Sigmoid colon (tissue), 6 donors: ENCODE measurements at regions not wholly inside any gene's neighbourhood (a gene's known extent, or its start where the extent isn't known, plus 50 kb on each side); places are given as distances from the start of the nearest gene placed in this dataset.
A peak's percentile ranks its signal among the peaks of the same experiment; 100 is the strongest.
"Not testable (repeated sequence)": the region's sequence is repeated elsewhere in the genome, so short reads cannot be mapped to it uniquely, and the experiment has no call there.

ENCODE experiments used
- DNase-seq: peaks from one replicate; pipeline ENCODE4 v3.0.0-alpha.2; 2019
- H3K27ac ChIP-seq, 4 donors: fragments of 200-600 bp; sonication (generic); one replicate each; pipeline ENCODE4 v1.5.1; 2016 to 2019; ENCODE audit warnings: mild to moderate bottlenecking in 1 of 4
- H3K27me3 ChIP-seq, 3 donors: fragments of 200-600 bp; sonication (generic); one replicate each; pipeline ENCODE4 v1.5.1; 2019; ENCODE audit warnings: mild to moderate bottlenecking in 1 of 3
- H3K36me3 ChIP-seq, 4 donors: fragments of 200-600 bp; sonication (generic); one replicate each; pipeline ENCODE4 v1.5.1; 2016 to 2019
- H3K4me1 ChIP-seq, 4 donors: fragments of 200-600 bp; sonication (generic); one replicate each; pipeline ENCODE4 v1.5.1; 2017 to 2019
- H3K4me3 ChIP-seq, 4 donors: fragments of 200-600 bp; sonication (generic); one replicate each; pipeline ENCODE4 v1.5.1; 2017 to 2019; ENCODE audit warnings: mild to moderate bottlenecking in 2 of 4, moderate library complexity in 1 of 4
- H3K9me3 ChIP-seq, 4 donors: fragments of 200-600 bp in 3 of 4; sonication (generic) in 3 of 4; one replicate each; pipeline versions ENCODE4 v1.5.1 to v1.6.1; 2013 to 2019
- WGBS, 2 donors: extraction: QIAGEN DNeasy Blood & Tissue Kit; methylation state at CpG; one replicate each; pipeline ENCODE4 v1.1.7; 2013; 5-methylcytosine and 5-hydroxymethylcytosine counted together
- intact Hi-C: fragments of 100-400 bp; cut with DNase I; formaldehyde crosslinking; loops from one replicate; pipeline ENCODE4 v1.15.1; 2023
- donor health status: healthy with polysubstance abuse.
- donor health status: healthy.

DNA sequence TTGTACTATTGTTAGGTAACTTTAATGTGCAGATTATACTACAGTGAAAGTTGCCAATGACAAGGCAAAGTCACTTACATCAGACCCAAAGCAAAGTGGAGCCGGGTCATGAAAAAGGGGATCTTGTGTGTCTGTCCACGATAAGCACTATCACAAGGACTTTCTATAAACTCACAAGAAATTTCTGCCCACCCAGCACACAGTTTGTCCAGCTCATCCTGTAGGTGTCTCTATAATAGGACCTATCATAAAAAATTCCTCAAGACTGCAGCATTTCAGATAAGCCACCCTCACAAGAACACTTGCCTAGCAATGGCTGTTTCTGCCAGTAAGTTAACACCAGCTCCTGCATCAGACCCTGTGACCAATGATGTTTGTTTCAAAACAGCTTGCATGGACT, 335.9 kb downstream of the OR4F29 start:
- intact Hi-C loops, result not testable (repeated sequence)

GRCh38 chr1:104776-105175, 346.7 kb downstream of the OR4F29 start:
- H3K27me3 ChIP-seq, H3K36me3 ChIP-seq, H3K4me1 ChIP-seq, DNase-seq, H3K4me3 ChIP-seq, H3K9me3 ChIP-seq, intact Hi-C loops, H3K27ac ChIP-seq: not testable (repeated sequence)
- no CpG with 5 or more reads among the region's 3 CpGs for WGBS, 2 donors

More for the DNA sequence above, 335.9 kb downstream of the OR4F29 start:
- not testable (repeated sequence) for H3K27ac ChIP-seq, H3K9me3 ChIP-seq, H3K27me3 ChIP-seq, H3K36me3 ChIP-seq, DNase-seq, H3K4me1 ChIP-seq, H3K4me3 ChIP-seq
- WGBS, 2 donors, result 38 to 63% methylated on average over 1 of the region's 2 CpGs

GRCh38 chr1:99481-99880, 352.0 kb downstream of the OR4F29 start:
- H3K36me3 ChIP-seq, DNase-seq, intact Hi-C loops, H3K9me3 ChIP-seq, H3K27ac ChIP-seq, H3K4me3 ChIP-seq, H3K27me3 ChIP-seq, H3K4me1 ChIP-seq: not testable (repeated sequence)
- 51 to 100% methylated on average over 1 to 2 of the region's 3 CpGs for WGBS, 2 donors

GRCh38 chr1:98811-99210, 352.7 kb downstream of the OR4F29 start:
- intact Hi-C loops, result not testable (repeated sequence)

GRCh38 chr1:91279-91678, 360.2 kb downstream of the OR4F29 start:
- 4% methylated on average over 4 of the region's 4 CpGs; no CpG with 5 or more reads in 1 of the 2 donors for WGBS, 2 donors

More at GRCh38 chr1:98811-99210, 352.7 kb downstream of the OR4F29 start:
- H3K27me3 ChIP-seq, H3K9me3 ChIP-seq, H3K4me1 ChIP-seq, H3K4me3 ChIP-seq, H3K27ac ChIP-seq, DNase-seq, H3K36me3 ChIP-seq: not testable (repeated sequence)
- WGBS, 2 donors, result no CpG with 5 or more reads among the region's 1 CpG

DNA sequence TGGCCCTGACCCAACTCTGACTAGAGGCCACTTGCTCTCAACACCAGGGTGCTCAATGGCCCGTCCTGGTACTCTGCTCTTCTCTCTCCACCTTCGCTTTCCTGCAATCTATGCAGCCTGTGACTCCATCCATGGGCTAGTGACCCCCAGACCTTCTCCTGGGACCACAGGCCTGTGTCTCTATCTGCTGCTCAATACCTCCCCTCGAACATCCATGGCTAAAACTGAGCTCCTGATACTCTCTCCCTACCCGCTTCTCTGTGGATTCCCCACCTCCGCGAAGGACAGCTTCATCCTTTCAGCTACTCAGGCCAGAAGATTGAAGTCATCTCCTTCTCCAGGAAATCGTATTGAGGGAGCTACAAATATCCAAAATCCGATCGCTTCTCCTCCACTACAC, 363.4 kb downstream of the OR4F29 start:
- H3K36me3 ChIP-seq, H3K9me3 ChIP-seq, H3K4me1 ChIP-seq, intact Hi-C loops, H3K4me3 ChIP-seq, H3K27ac ChIP-seq, H3K27me3 ChIP-seq: not testable (repeated sequence)
- WGBS, 2 donors, result 94% methylated on average over 8 of the region's 9 CpGs; no CpG with 5 or more reads in 1 of the 2 donors
- DNase-seq, result peak; percentile 24

More at GRCh38 chr1:91279-91678, 360.2 kb downstream of the OR4F29 start:
- H3K36me3 ChIP-seq, intact Hi-C loops, H3K9me3 ChIP-seq, DNase-seq, H3K27me3 ChIP-seq, H3K4me1 ChIP-seq, H3K27ac ChIP-seq, H3K4me3 ChIP-seq: not testable (repeated sequence)

- WGBS, 2 donors, result 19% methylated on average over 3 of the region's 3 CpGs; no CpG with 5 or more reads in 1 of the 2 donors
- intact Hi-C loops, H3K36me3 ChIP-seq, H3K27me3 ChIP-seq, H3K27ac ChIP-seq, DNase-seq, H3K9me3 ChIP-seq, H3K4me1 ChIP-seq, H3K4me3 ChIP-seq: not testable (repeated sequence)
These were observed 372.3 kb downstream of the OR4F29 start for GRCh38 chr1:79152-79551.

DNA sequence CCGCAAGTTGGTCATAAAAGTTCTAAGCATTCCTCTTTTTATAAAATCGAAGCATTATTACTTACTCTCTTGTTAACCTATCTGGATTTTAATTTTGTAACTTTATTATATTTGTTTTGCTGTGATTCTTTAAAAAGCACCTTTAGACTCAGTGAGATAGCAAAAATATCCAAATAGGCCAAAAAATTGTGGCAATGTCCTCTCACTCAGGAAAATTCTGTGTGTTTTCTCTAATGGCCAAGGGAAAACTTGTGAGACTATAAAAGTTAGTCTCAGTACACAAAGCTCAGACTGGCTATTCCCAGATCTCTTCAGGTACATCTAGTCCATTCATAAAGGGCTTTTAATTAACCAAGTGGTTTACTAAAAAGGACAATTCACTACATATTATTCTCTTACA, 386.4 kb downstream of the OR4F29 start, which contains the start of gene OR4F5:
Gene OR4F5, plus strand, starts transcription at position 301 of the 400 bp plus-strand sequence.
- H3K4me3 ChIP-seq, H3K27me3 ChIP-seq, DNase-seq, H3K36me3 ChIP-seq, H3K4me1 ChIP-seq, H3K27ac ChIP-seq, intact Hi-C loops, H3K9me3 ChIP-seq: not testable (repeated sequence)
- no CpG with 5 or more reads among the region's 2 CpGs for WGBS, 2 donors

DNA sequence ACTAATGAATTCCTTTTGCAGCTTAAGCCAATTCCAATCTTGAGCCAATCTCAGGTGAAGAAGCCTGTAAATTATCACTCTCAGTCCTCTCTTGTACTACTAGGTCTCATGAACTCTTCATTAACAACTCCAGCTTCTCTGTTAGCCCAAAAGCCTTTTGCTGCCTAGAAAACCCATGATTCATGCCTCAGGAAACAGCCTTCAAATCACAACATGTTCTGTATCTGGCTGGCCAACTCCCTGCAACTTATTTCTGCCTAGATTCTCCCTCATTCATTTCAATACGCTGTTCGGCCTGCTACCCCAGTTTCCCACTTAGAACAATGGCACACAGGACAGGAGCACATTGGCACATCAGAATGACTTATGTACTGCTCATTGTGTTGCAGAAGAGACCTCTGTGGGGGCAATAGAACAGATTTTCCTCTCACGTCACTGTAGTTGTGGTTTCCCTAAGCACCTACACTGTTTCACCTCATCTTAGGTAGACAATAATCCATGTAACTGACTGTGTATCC, 395.4 kb downstream of the OR4F29 start:
- intact Hi-C loops, H3K9me3 ChIP-seq, H3K4me3 ChIP-seq, DNase-seq, H3K4me1 ChIP-seq, H3K27me3 ChIP-seq, H3K27ac ChIP-seq, H3K36me3 ChIP-seq: not testable (repeated sequence)
- 64 to 86% methylated on average over 2 to 3 of the region's 3 CpGs for WGBS, 2 donors

DNA sequence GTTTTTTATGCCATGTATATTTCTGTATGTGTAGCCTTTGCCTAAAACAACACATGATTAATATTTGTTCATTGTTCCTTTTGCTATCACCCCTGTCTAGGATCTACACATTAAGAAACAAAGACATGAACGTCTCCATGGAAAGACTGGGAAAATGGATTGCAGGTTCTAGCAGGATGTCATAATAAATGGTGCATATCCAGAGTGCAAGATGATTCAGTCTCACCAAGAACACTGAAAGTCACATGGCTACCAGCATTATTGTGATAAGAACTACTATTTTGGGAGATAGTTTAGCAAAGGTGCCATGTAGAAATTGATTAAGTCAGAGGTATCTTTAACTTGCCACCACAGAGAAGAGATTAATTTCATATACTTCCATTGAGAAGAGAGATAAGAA, 398.3 kb downstream of the OR4F29 start:
- H3K27ac ChIP-seq, H3K4me3 ChIP-seq, intact Hi-C loops, DNase-seq, H3K9me3 ChIP-seq, H3K27me3 ChIP-seq, H3K4me1 ChIP-seq, H3K36me3 ChIP-seq: not testable (repeated sequence)
- WGBS, 2 donors, result no CpG with 5 or more reads among the region's 1 CpG

DNA sequence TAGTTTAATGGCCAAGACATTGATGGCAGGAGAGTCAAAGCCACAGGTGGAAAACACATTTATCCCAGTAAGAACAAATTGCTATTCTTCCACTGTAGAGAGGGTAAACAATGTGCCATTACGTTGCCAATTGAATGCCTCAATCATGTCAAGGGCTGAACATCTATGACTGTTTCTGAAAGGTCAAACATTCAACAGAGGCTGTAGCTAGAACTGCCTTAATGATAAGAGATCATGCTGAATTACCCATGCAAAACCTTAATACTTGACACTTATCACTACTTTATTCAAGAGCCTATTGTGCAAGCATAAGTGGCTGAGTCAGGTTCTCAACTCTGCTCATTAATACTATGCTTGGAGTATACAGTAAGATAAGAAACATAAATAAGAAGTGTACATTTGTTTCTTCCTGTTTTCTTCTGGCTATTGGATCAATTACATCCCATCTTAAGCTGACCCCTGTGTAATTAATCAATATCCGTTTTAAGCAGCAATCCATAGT, 409.5 kb downstream of the OR4F29 start:
- DNase-seq, H3K36me3 ChIP-seq, H3K9me3 ChIP-seq, H3K4me1 ChIP-seq, H3K27ac ChIP-seq, H3K27me3 ChIP-seq, intact Hi-C loops, H3K4me3 ChIP-seq: not testable (repeated sequence)
- WGBS, 2 donors, result no CpG with 5 or more reads among the region's 2 CpGs

- H3K27ac ChIP-seq, H3K36me3 ChIP-seq, DNase-seq, H3K4me1 ChIP-seq, H3K9me3 ChIP-seq, H3K4me3 ChIP-seq, H3K27me3 ChIP-seq, intact Hi-C loops: not testable (repeated sequence)
These were observed 410.3 kb downstream of the OR4F29 start for GRCh38 chr1:41197-41596.

DNA sequence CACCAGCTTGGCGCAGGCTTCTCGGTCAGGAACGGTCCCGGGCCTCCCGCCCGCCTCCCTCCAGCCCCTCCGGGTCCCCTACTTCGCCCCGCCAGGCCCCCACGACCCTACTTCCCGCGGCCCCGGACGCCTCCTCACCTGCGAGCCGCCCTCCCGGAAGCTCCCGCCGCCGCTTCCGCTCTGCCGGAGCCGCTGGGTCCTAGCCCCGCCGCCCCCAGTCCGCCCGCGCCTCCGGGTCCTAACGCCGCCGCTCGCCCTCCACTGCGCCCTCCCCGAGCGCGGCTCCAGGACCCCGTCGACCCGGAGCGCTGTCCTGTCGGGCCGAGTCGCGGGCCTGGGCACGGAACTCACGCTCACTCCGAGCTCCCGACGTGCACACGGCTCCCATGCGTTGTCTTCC, 422.3 kb downstream of the OR4F29 start:
- H3K4me1 ChIP-seq, H3K4me3 ChIP-seq, H3K27ac ChIP-seq, H3K27me3 ChIP-seq, H3K9me3 ChIP-seq, H3K36me3 ChIP-seq, intact Hi-C loops, DNase-seq: not testable (repeated sequence)
- 0 to 1% methylated on average over 13 to 31 of the region's 52 CpGs for WGBS, 2 donors
